ENCODE measurements at regions not wholly inside any gene's neighbourhood (a gene's known extent, or its start where the extent isn't known, plus 50 kb on each side); places are given as distances from the start of the nearest gene placed in this dataset.

GRCh38 chr6:14187406-14187805, 69.8 kb downstream of the CD83 start:
- no peak for FAIRE-seq

GRCh38 chr6:14189074-14189473, 71.5 kb downstream of the CD83 start:
- no peak for FAIRE-seq

GRCh38 chr6:14190191-14190928, 72.8 kb downstream of the CD83 start:
- FAIRE-seq: no peak

DNA sequence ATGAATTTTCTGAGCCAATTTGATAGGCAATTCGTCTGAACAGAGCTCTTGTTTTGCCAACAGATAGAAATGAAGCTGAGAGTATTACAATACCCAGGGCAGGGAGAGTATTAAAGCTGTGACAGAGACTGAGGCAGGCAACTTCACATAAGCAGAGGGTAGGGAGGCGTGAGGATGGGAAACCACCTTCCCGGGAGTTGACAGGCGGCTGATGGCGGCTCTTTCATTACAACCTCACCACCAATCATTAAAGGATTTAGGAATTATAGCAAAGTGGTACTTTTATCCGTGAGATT, 73.3 kb downstream of the CD83 start:
- no peak for FAIRE-seq

DNA sequence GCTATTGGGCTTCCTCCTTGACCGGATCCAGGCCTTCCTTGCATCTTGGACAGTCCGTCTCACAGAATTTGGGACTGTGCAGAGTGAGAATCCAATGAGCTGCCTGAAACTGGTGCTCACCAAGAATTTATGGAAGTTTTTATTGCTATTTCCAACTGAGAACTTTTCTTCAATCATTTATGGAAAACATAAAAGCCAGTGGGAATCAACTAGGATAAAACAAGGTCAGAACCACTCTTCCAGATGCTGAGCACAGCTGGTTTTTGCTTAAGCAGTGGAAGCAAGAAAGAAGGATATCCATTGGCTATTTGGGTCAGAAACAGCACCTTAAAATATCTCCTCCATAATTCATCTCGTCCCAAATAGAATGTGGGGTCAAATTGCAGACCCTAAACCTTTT, 74.2 kb downstream of the CD83 start:
- FAIRE-seq: no peak

- no peak for FAIRE-seq
These were observed 74.7 kb downstream of the CD83 start for GRCh38 chr6:14192216-14192788.

DNA sequence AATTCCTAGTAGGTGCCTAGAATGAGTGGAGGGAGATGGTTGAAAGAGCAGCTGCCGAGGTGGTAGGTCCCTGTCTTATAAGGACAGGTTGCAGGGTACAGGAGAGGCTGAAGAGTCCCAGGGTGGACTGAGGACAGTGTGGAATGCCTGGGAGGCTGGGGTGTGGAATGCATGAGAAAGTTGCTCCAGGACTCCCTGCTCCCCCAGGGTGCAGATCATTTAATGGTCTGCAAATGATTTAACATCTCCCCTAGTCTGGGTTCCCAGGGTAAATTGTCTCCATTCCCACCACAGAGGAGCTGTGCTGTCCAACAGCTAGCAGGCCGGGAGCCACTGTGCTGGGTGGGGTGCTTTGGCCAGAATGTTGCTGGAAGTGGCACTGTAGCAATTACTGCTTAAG, 76.0 kb downstream of the CD83 start:
- FAIRE-seq: no peak

GRCh38 chr6:14194483-14194882, 76.9 kb downstream of the CD83 start:
- no peak for FAIRE-seq

- FAIRE-seq: no peak
These were observed 77.4 kb downstream of the CD83 start for GRCh38 chr6:14194976-14195375.

GRCh38 chr6:14196026-14196425, 78.5 kb downstream of the CD83 start:
- FAIRE-seq: no peak

- no peak for FAIRE-seq
These were observed 79.5 kb downstream of the CD83 start for GRCh38 chr6:14197118-14197517.

- FAIRE-seq: no peak
These were observed 82.5 kb downstream of the CD83 start for GRCh38 chr6:14200047-14200446.

DNA sequence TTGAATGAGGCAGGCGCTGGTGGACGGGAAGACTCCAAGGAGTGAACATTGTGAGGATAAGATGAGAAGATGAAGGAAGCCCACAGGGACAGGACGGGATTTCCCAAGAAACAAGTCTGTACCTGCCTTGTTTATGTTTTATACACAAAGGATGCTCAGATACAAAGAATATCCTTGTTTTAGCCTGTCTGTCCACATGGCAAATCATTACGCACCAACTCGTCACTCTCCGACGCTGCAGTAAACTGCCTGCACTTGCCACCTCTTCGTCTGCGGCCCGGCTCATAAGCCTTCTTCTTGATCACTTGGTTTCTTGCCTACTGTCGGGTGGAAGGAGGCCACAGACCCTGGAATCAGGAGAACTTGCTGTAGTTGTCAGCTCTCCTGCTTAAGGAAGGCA, 85.4 kb downstream of the CD83 start:
- FAIRE-seq: no peak

DNA sequence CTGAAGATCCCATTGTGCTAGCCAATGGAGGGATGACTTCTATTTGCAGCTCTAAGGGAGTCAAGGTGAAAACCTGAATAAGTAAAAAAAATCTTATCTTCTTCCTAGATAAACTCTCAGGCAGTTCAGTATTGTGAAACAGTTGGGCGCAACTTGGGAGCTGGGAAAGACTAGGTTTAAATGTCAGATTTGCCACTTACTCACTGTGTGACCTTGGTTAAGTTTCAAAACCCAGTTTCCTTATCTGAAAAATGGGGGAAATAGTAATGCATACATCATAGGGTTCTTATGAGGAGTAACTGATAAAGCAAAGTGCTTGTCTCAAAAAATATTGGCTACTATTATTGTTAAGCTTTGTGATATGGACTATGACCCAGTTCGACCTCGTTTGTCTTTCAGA, 88.8 kb downstream of the CD83 start:
- FAIRE-seq: no peak

DNA sequence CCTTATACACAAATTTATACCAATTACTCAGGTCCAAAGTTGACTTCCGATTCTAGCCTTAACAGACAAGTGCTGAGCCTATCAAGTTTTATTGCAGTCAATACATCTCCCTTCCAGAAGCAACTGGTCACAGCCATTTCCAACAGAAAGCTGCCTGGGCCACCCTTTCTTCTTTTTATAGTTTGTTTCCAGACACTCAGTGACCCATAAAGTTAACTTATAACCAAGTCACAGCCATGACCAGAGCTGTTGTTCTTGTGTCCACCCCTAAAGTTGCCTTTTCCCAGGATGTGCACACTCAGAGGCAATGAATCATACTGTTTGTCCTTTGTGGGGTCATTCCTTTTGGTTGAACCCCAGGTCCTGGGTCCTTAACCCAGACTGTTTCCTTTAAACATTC, 89.9 kb downstream of the CD83 start:
- no peak for FAIRE-seq

DNA sequence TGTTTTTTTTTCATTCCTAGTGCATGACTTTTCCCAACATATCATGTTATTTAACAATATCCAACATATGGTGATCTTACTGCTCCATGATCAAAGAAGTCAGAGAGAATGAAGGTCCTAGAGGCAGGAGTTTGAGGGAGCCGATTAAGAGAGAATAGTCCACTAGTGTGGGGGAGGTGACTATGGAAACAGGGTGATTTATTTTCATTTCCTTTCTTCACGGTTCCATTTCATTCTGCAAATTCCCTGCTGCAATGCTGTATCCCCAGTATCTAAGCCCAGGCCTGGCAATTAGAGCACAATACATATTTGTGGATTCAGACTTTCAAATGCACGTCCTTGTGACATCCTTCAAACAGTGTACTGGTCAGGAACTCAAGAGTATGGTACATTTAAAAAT, 91.4 kb downstream of the CD83 start:
- no peak for FAIRE-seq

DNA sequence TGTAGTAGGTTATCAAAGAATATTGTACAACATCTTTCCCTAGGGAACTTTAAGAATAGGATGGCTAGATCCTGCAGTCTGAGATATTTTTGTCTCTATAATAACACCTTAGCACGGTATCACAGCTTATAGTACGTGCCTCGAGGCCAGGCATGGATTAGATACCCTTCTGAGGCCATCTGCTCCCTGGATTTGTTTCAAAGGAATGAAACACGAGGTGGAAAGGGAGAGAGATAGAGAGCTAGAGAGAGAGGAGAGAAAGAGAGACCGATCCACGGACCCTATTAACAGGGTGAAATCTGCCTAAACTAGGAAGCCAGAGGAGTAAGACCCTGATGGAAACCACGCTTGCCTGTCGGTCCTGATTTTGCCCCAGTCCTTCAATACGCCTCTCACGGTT, 92.5 kb downstream of the CD83 start:
- FAIRE-seq: no peak

DNA sequence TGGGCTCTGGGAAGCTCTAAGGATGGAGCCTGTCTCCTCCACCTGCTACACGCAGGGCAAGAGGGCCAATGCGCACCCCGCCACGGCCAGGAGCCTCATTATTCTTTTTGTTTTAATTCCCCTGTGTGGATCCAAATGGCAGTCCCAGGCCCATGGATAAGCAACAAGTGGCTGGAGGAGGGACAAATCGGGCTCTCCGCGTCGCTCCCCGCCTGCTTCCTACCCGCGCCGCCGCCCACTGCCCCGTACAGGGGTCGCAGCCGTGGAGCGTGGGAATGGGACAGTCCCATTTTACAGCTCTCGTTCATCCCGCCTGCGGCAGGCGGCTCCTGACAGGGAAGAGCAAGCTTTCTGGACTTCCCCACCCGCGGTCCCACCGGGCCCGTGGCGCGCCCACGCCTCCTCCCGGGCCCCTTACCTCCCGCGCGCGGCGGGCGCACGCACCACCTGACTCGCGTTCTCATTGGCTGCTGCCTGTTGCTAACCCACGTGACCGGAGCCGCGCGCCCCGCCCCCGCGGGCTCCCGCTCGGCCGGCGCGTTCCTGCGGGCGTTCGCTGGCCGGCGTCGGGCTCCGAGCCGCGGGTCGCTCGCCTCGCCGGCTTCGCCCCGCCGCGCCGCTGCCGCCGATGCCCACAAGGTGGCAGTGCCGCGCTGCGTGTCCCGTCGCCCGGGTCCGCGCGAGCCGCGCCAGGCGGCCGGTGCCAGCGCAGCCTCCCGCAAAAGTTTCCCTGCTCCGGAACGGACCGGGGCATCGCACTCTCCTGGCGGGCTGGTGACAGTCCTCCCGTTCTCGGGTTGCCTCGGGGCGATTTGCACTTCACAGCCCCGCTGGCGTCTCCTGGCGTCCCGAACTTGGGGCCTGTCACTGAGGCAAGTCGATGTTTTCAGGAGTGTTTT, 93.3 kb downstream of the CD83 start:
- no peak for FAIRE-seq

- FAIRE-seq: no peak
These were observed 94.0 kb downstream of the CD83 start for GRCh38 chr6:14211562-14211942.

GRCh38 chr6:14212020-14212419, 94.4 kb downstream of the CD83 start:
- FAIRE-seq: no peak

- FAIRE-seq: no peak
These were observed 95.1 kb downstream of the CD83 start for GRCh38 chr6:14212632-14213031.

- FAIRE-seq: no peak
These were observed 99.5 kb downstream of the CD83 start for GRCh38 chr6:14216946-14217684.

- FAIRE-seq: no peak
These were observed 100.4 kb downstream of the CD83 start for GRCh38 chr6:14217728-14218518.
